Tibial artery (tissue), 4 donors: ENCODE measurements at regions not wholly inside any gene's neighbourhood (a gene's known extent, or its start where the extent isn't known, plus 50 kb on each side); places are given as distances from the start of the nearest gene placed in this dataset.

Source experiments
- DNase-seq, 2 donors: peaks; one replicate each; pipeline ENCODE4 v3.0.0-alpha.2; 2019
- H3K27ac ChIP-seq, 2 donors: fragments of 200-600 bp; sonication (generic) in 1 of 2; 1 replicate in 1 of 2; 2 replicates in 1 of 2; pipeline ENCODE4 v1.5.1; 2018 to 2019; ENCODE audit warnings: mild to moderate bottlenecking in 1 of 2
- H3K27me3 ChIP-seq, 2 donors: fragments of 200-600 bp; sonication (generic) in 1 of 2; one replicate each; pipeline versions ENCODE4 v1.5.1 to v1.6.0; 2016 to 2019
- H3K36me3 ChIP-seq, 3 donors: fragments of 200-600 bp; sonication (generic) in 2 of 3; one replicate each; pipeline ENCODE4 v1.5.1; 2016 to 2019; ENCODE audit warnings: mild to moderate bottlenecking in 2 of 3
- H3K4me1 ChIP-seq, 4 donors: fragments of 200-600 bp; sonication (generic) in 2 of 4; 1 replicate in 3 of 4; 2 replicates in 1 of 4; pipeline ENCODE4 v1.5.1; 2016 to 2019
- H3K4me3 ChIP-seq, 2 donors: fragments of 200-600 bp; sonication (generic) in 1 of 2; 1 replicate in 1 of 2; 2 replicates in 1 of 2; pipeline ENCODE4 v1.5.1; 2018 to 2019; ENCODE audit warnings: mild to moderate bottlenecking in 2 of 2
- H3K9me3 ChIP-seq, 3 donors: fragments of 200-600 bp; sonication (generic) in 1 of 3; one replicate each; pipeline ENCODE4 v1.5.1; 2016 to 2019
- intact Hi-C: fragments of 100-400 bp; cut with DNase I; formaldehyde crosslinking; loops from one replicate; pipeline ENCODE4 v1.15.0; 2023; ENCODE audit warnings: low total_unique reads
- TF ChIP-seq, protein P1 (sequence below), 2 experiments: fragments of 200-600 bp in 1 of 2; fragments of 450-650 bp in 1 of 2; IDR thresholded peaks; one replicate each; pipeline ENCODE4 v1.5.1; 2017 to 2019; ENCODE audit warnings: antibody characterized with exemption in 2 of 2, mild to moderate bottlenecking in 1 of 2, moderate library complexity in 1 of 2

DNA sequence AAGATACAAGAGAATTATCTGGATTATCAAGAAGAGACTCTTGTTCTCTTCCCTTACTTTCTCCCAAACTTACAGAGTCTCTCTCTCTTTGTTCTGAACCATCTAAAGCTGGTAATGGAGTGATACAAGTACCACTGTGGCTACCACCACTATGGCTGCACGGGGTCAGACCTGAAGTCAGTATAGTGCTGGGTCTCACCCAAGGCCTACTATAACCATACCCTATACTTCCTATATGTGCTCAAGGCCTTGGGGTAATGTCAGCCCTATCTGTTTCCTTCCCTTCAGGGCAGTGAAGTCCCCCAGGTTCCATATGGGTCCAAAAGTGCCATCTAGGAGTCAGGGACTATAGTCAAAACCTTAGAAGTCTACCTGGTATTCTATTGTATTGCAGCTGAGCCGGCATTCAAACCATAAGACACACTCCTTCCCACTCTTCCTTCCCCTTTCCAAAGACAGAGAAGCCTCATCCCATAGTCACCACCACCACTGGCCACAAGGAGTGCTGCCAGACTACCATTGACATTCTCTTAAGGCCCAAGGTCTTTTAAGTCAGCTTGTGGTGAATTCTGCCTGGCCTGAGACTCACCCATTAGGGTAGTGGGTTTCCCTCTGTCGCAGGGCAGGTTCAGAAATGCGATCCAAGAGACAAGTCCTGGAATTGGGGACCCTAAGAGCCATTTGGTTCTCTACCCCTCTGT, 615.0 kb upstream of the NECTIN3 start:
- H3K9me3 ChIP-seq: peaks cover 0 to 4% (median 0%) of the 10 kb centered on the region in 3 donors
- no peaks in the 10 kb centered on the region for H3K36me3 ChIP-seq
- TF ChIP-seq, protein P1, sequence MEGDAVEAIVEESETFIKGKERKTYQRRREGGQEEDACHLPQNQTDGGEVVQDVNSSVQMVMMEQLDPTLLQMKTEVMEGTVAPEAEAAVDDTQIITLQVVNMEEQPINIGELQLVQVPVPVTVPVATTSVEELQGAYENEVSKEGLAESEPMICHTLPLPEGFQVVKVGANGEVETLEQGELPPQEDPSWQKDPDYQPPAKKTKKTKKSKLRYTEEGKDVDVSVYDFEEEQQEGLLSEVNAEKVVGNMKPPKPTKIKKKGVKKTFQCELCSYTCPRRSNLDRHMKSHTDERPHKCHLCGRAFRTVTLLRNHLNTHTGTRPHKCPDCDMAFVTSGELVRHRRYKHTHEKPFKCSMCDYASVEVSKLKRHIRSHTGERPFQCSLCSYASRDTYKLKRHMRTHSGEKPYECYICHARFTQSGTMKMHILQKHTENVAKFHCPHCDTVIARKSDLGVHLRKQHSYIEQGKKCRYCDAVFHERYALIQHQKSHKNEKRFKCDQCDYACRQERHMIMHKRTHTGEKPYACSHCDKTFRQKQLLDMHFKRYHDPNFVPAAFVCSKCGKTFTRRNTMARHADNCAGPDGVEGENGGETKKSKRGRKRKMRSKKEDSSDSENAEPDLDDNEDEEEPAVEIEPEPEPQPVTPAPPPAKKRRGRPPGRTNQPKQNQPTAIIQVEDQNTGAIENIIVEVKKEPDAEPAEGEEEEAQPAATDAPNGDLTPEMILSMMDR (IDR thresholded peaks at IDR 0.05): no peak
- intact Hi-C loops: no loop called here
- no peak overlapping the region for H3K4me3 ChIP-seq
- H3K27ac ChIP-seq: no peak overlapping the region
- no peaks in the 10 kb centered on the region for H3K27me3 ChIP-seq
- DNase-seq: no peak
- no peaks in the 10 kb centered on the region for H3K4me1 ChIP-seq

DNA sequence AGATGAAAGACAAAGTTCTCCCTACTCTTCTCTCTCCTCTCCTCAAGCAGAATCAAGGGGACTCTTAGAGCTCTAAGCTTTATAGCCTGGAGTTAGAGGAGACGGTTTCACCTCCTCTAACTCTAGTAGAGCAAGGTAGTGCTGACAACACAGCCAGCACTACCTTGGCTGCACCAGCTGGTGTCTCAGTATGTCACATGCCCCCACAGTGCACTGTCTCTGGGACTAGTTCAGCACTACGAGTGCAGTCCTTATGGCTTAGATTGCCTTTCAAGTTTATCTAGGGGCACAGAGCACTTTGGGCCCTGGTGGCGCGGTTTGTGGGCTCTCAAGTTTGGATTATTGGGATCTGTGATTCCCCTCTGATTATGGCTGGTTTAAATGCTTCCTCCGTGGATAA, 614.1 kb upstream of the NECTIN3 start:
- TF ChIP-seq, protein P1 (IDR thresholded peaks at IDR 0.05): no peak
- intact Hi-C loops: no loop called here
- Histone ChIP-seq H3K4me3 (no peak overlapping the region), H3K27ac (no peak overlapping the region), H3K9me3 (peaks cover 0 to 4% (median 0%) of the 10 kb centered on the region in 3 donors), H3K27me3 (no peaks in the 10 kb centered on the region), H3K4me1 (no peaks in the 10 kb centered on the region), H3K36me3 (no peaks in the 10 kb centered on the region)
- no peak for DNase-seq

DNA sequence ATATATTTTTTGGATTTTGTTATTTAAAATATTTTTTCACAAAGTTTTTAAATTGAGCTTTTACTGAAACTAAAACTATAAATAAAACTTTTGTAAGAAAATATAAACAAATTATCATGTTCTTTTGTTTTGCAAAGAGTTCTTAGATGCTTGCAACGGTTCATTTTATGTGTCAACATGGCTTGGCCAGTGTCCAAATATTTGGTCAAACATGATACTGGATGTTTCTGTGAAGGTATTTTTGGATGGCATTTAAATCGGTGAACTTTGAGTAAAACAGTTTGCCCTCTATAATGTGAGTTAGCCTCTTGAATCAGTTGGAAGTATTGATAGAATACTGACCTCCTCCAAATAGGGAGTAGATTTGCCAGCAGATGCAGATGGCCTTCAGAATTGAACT, 612.6 kb upstream of the NECTIN3 start:
- no peaks in the 10 kb centered on the region for H3K27me3 ChIP-seq
- intact Hi-C loops: no loop called here
- TF ChIP-seq, protein P1 (IDR thresholded peaks at IDR 0.05): no peak
- H3K4me1 ChIP-seq: no peaks in the 10 kb centered on the region
- no peak overlapping the region for H3K4me3 ChIP-seq
- DNase-seq: no peak
- no peaks in the 10 kb centered on the region for H3K36me3 ChIP-seq
- H3K9me3 ChIP-seq: peaks cover 0 to 4% (median 0%) of the 10 kb centered on the region in 3 donors
- no peak overlapping the region for H3K27ac ChIP-seq

DNA sequence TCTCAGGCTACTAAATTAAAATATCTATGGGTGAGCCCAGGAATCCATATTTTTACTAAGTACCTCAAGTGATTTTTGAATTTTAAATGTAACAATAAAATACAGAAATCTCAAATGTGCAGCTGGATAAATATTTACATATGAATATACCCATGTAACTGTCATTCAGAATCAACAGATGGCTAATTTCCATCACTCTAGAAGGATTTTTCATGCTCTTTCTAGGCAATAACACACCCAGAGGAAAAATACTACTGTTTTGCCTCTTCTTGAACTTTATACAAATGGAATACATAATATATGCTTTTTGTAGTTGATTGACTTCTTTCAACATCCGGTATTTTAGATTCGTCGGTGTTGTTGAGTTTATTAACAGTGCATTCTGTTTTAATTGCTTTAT, 601.3 kb upstream of the NECTIN3 start:
- Histone ChIP-seq H3K27me3 (no peaks in the 10 kb centered on the region), H3K36me3 (no peaks in the 10 kb centered on the region), H3K4me1 (no peaks in the 10 kb centered on the region), H3K4me3 (no peak overlapping the region), H3K9me3 (no peaks in the 10 kb centered on the region), H3K27ac (no peak overlapping the region)
- intact Hi-C loops: no loop called here
- DNase-seq: no peak
- TF ChIP-seq, protein P1 (IDR thresholded peaks at IDR 0.05): no peak

DNA sequence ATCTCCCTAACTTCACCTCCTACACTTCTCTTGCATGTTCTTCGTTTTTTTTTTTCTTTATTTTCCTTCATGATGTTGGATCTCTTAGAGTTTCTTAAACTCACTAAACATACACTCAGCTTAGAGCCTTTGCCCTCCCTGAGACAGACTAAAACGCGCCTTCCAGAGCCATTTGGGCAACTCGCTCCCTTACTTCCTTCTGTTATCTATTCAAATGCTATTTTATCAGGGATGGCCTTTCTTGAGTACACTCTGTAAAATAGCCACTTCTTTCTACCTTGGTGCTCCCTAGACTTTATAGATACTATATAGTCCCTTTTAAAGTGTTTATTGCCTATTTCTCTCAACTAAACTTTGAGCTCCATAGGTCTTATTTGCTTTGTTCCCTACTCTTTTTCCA, 598.2 kb upstream of the NECTIN3 start:
- Histone ChIP-seq H3K27ac (no peak overlapping the region), H3K9me3 (no peaks in the 10 kb centered on the region), H3K4me3 (no peak overlapping the region), H3K27me3 (no peaks in the 10 kb centered on the region), H3K36me3 (no peaks in the 10 kb centered on the region), H3K4me1 (no peaks in the 10 kb centered on the region)
- TF ChIP-seq, protein P1 (IDR thresholded peaks at IDR 0.05): no peak
- intact Hi-C loops: no loop called here
- no peak for DNase-seq

DNA sequence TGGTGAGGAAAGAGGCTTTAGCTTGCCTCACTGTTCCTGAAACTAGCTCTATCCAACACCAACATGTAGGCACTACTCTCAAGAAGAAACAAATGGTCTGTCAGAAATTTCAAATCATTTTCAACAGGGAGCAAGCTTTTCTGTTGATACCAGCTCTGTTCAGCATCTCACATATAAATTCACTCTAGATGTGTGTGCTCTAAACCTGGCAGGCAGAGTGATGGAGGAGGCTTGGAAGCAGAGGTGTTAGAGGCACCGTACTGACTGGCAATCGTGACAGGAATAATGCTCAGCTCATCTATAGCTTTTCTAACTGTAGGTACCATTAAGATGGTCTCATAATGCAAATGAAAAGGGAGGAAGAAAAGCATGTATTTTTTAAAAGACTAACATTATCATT, 597.2 kb upstream of the NECTIN3 start:
- no peak overlapping the region for H3K4me3 ChIP-seq
- H3K9me3 ChIP-seq: no peaks in the 10 kb centered on the region
- no peaks in the 10 kb centered on the region for H3K4me1 ChIP-seq
- intact Hi-C loops: no loop called here
- no peak for DNase-seq
- no peak overlapping the region for H3K27ac ChIP-seq
- no peaks in the 10 kb centered on the region for H3K27me3 ChIP-seq
- TF ChIP-seq, protein P1 (IDR thresholded peaks at IDR 0.05): no peak
- H3K36me3 ChIP-seq: no peaks in the 10 kb centered on the region
